Progenitor cell of endocrine pancreas (in vitro differentiated cells): ENCODE measurements at regions not wholly inside any gene's neighbourhood (a gene's known extent, or its start where the extent isn't known, plus 50 kb on each side); places are given as distances from the start of the nearest gene placed in this dataset.

Experiments
- DNase-seq: peaks from one replicate; pipeline ENCODE4 v3.0.0; 2021; ENCODE audit warnings: low spot score; ENCODE audit not compliant: unreplicated experiment
- H3K27ac Mint-ChIP-seq: 2 replicates; pipeline ENCODE4 v1.8.0; 2021; ENCODE audit warnings: mild to moderate bottlenecking, moderate library complexity, mixed read lengths
- H3K27me3 Mint-ChIP-seq: 2 replicates; pipeline ENCODE4 v1.8.0; 2021; ENCODE audit warnings: mixed read lengths
- H3K36me3 Mint-ChIP-seq: 2 replicates; pipeline ENCODE4 v1.8.0; 2022; ENCODE audit warnings: mixed read lengths; ENCODE audit not compliant: insufficient read depth
- H3K4me1 Mint-ChIP-seq: 2 replicates; pipeline ENCODE4 v1.8.0; 2021; ENCODE audit warnings: low read depth, mixed read lengths
- H3K4me3 Mint-ChIP-seq: 2 replicates; pipeline ENCODE4 v1.8.0; 2021; ENCODE audit warnings: low read depth, mild to moderate bottlenecking, moderate library complexity, mixed read lengths
- H3K9me3 Mint-ChIP-seq: 2 replicates; pipeline ENCODE4 v1.8.0; 2021; ENCODE audit warnings: low read depth, mixed read lengths
- CTCF ChIP-seq: fragments of 200-600 bp; sonication (generic); IDR thresholded peaks from one replicate; pipeline ENCODE4 v1.5.0; 2021; ENCODE audit warnings: antibody characterized with exemption, mild to moderate bottlenecking; ENCODE audit not compliant: unreplicated experiment

GRCh38 chr16:86455116-86455515, 55.2 kb upstream of the FOXF1 start:
- Mint-ChIP-seq H3K27me3 (peaks cover 66% of the 10 kb centered on the region), H3K4me3 (no peak overlapping the region), H3K4me1 (no peaks in the 10 kb centered on the region), H3K9me3 (peaks cover 3% of the 10 kb centered on the region), H3K36me3 (no peaks in the 10 kb centered on the region), H3K27ac (no peak overlapping the region)
- no peak for DNase-seq
- TF ChIP-seq CTCF = no peak

- DNase-seq = no peak
- H3K4me3 Mint-ChIP-seq = no peak overlapping the region
- H3K36me3 Mint-ChIP-seq = no peaks in the 10 kb centered on the region
- peaks cover 5% of the 10 kb centered on the region for H3K9me3 Mint-ChIP-seq
- H3K27me3 Mint-ChIP-seq = peaks cover 65% of the 10 kb centered on the region
- TF ChIP-seq CTCF = no peak
- no peaks in the 10 kb centered on the region for H3K4me1 Mint-ChIP-seq
- H3K27ac Mint-ChIP-seq = no peak overlapping the region
These were observed 54.7 kb upstream of the FOXF1 start for GRCh38 chr16:86455640-86456039.

- Mint-ChIP-seq H3K4me3 (no peak overlapping the region), H3K27me3 (peaks cover 54% of the 10 kb centered on the region), H3K36me3 (no peaks in the 10 kb centered on the region), H3K27ac (no peak overlapping the region), H3K4me1 (peaks cover 1% of the 10 kb centered on the region), H3K9me3 (peaks cover 15% of the 10 kb centered on the region)
- TF ChIP-seq CTCF = no peak
- no peak for DNase-seq
These were observed 52.7 kb upstream of the FOXF1 start for GRCh38 chr16:86457501-86458148.

- no peak for DNase-seq
- no peaks in the 10 kb centered on the region for H3K36me3 Mint-ChIP-seq
- peaks cover 1% of the 10 kb centered on the region for H3K4me1 Mint-ChIP-seq
- no peak overlapping the region for H3K27ac Mint-ChIP-seq
- H3K9me3 Mint-ChIP-seq = peaks cover 15% of the 10 kb centered on the region
- H3K4me3 Mint-ChIP-seq = no peak overlapping the region
- peaks cover 48% of the 10 kb centered on the region for H3K27me3 Mint-ChIP-seq
- TF ChIP-seq CTCF = no peak
These were observed 52.1 kb upstream of the FOXF1 start for GRCh38 chr16:86458149-86458777.

- Mint-ChIP-seq H3K27me3 (peaks cover 39% of the 10 kb centered on the region), H3K4me3 (no peak overlapping the region)
These were observed 51.1 kb upstream of the FOXF1 start for GRCh38 chr16:86459266-86459665.

More at GRCh38 chr16:86459266-86459665, 51.1 kb upstream of the FOXF1 start:
- H3K4me1 Mint-ChIP-seq = peaks cover 1% of the 10 kb centered on the region
- no peaks in the 10 kb centered on the region for H3K36me3 Mint-ChIP-seq
- H3K9me3 Mint-ChIP-seq = peaks cover 17% of the 10 kb centered on the region
- no peak for TF ChIP-seq CTCF
- no peak overlapping the region for H3K27ac Mint-ChIP-seq
- DNase-seq = no peak
